ENCODE measurements at regions not wholly inside any gene's neighbourhood (a gene's known extent, or its start where the extent isn't known, plus 50 kb on each side); places are given as distances from the start of the nearest gene placed in this dataset.

DNA sequence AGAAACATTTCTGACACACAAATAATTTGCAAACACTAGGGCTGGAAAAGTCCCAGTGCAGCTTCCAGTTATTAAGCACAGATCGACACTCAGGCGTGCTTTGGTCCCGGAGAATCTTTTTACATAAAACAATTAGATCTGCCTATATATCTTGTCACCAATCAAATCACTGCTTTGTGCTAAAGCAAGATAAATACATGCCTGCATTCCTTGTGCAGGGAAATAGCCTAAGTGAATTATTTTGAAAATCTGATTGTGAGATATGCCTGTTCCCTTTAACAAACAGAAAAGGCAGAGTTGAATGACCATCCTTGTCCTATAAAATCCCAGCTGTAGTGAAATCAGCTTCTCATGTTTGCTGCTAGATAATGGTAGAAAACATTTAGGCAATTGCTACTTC, 604.4 kb downstream of the CCDC171 start:
- Histone ChIP-seq H3K9ac (ENCODE audit: extremely low read depth, insufficient read length, low read length) (no peak overlapping the region), H4K91ac (ENCODE audit: insufficient read length, low read depth, low read length) (no peak overlapping the region), H2BK20ac (ENCODE audit: low read depth, low read length, poor library complexity, severe bottlenecking) (no peak overlapping the region), H3K56ac (ENCODE audit: insufficient read length, low read depth, low read length) (no peak overlapping the region), H3K27me3 (ENCODE audit: insufficient read depth, low read length) (no peaks in the 10 kb centered on the region; the same call in 1 of the 2 replicates), H3K4me2 (ENCODE audit: insufficient read depth, insufficient read length, low read length) (no peak overlapping the region), H3K4ac (ENCODE audit: low read depth, low read length) (no peak overlapping the region), H2BK5ac (ENCODE audit: insufficient read length, low read length) (no peak overlapping the region), H3K4me1 (ENCODE audit: insufficient read depth, low read length) (no peaks in the 10 kb centered on the region), H2AK5ac (ENCODE audit: insufficient read length, low read length) (no peak overlapping the region), H3K23ac (ENCODE audit: insufficient read length, low read depth, low read length) (no peak overlapping the region), H4K20me1 (ENCODE audit: control insufficient read depth, insufficient read depth, insufficient read length) (no peaks in the 10 kb centered on the region), H3K27ac (ENCODE audit: insufficient read length, low read depth, low read length) (no peak overlapping the region), H4K5ac (ENCODE audit: insufficient read length, low read depth, low read length) (no peak overlapping the region), H2BK120ac (ENCODE audit: low read depth, low read length, poor library complexity, severe bottlenecking) (no peak overlapping the region), H3K9me3 (ENCODE audit: control insufficient read depth, low read depth, low read length) (no peaks in the 10 kb centered on the region), H4K8ac (replicated peaks; ENCODE audit: insufficient read length, low read depth, low read length) (no peak overlapping the region), H3K79me2 (ENCODE audit: insufficient read depth, low read length) (no peaks in the 10 kb centered on the region), H3K23me2 (ENCODE audit: insufficient read length, low read depth, low read length, poor library complexity, severe bottlenecking) (no peaks in the 10 kb centered on the region), H3K79me1 (ENCODE audit: insufficient read depth, low read depth, low read length, poor library complexity, severe bottlenecking) (no peaks in the 10 kb centered on the region), H3K18ac (ENCODE audit: insufficient read length, low read depth, low read length) (no peak overlapping the region), H3T11ph (ENCODE audit: low read length) (no peak overlapping the region), H3K14ac (ENCODE audit: insufficient read depth, low read length) (no peak overlapping the region), H2BK12ac (ENCODE audit: insufficient read length, low read depth, low read length) (no peak overlapping the region), H2AFZ (ENCODE audit: low read length) (no peak overlapping the region), H2BK15ac (ENCODE audit: low read depth, low read length) (no peak overlapping the region)
- H3K4me3 Mint-ChIP-seq = no peak overlapping the region
- no CpG with 5 or more reads among the region's 3 CpGs for WGBS (ENCODE audit: extremely low coverage, insufficient read length, low lambda C conversion rate)
- TF ChIP-seq, protein P1, sequence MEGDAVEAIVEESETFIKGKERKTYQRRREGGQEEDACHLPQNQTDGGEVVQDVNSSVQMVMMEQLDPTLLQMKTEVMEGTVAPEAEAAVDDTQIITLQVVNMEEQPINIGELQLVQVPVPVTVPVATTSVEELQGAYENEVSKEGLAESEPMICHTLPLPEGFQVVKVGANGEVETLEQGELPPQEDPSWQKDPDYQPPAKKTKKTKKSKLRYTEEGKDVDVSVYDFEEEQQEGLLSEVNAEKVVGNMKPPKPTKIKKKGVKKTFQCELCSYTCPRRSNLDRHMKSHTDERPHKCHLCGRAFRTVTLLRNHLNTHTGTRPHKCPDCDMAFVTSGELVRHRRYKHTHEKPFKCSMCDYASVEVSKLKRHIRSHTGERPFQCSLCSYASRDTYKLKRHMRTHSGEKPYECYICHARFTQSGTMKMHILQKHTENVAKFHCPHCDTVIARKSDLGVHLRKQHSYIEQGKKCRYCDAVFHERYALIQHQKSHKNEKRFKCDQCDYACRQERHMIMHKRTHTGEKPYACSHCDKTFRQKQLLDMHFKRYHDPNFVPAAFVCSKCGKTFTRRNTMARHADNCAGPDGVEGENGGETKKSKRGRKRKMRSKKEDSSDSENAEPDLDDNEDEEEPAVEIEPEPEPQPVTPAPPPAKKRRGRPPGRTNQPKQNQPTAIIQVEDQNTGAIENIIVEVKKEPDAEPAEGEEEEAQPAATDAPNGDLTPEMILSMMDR (conservative IDR thresholded peaks at IDR 0.05) = no peak
- H3K4me1 Mint-ChIP-seq = peaks cover 8 to 23% of the 10 kb centered on the region in 2 experiments
- no peak overlapping the region for H3K27ac Mint-ChIP-seq
- no peaks in the 10 kb centered on the region for H3K36me3 Mint-ChIP-seq (ENCODE audit: insufficient read depth in 1 of 3, low read depth in 3 of 3)
- H3K9me3 Mint-ChIP-seq = no peaks in the 10 kb centered on the region
- DNase-seq = no peak
- H3K27me3 Mint-ChIP-seq (ENCODE audit: low read depth) = peaks cover 34% of the 10 kb centered on the region
